ENCODE measurements at regions not wholly inside any gene's neighbourhood (a gene's known extent, or its start where the extent isn't known, plus 50 kb on each side); places are given as distances from the start of the nearest gene placed in this dataset.

DNA sequence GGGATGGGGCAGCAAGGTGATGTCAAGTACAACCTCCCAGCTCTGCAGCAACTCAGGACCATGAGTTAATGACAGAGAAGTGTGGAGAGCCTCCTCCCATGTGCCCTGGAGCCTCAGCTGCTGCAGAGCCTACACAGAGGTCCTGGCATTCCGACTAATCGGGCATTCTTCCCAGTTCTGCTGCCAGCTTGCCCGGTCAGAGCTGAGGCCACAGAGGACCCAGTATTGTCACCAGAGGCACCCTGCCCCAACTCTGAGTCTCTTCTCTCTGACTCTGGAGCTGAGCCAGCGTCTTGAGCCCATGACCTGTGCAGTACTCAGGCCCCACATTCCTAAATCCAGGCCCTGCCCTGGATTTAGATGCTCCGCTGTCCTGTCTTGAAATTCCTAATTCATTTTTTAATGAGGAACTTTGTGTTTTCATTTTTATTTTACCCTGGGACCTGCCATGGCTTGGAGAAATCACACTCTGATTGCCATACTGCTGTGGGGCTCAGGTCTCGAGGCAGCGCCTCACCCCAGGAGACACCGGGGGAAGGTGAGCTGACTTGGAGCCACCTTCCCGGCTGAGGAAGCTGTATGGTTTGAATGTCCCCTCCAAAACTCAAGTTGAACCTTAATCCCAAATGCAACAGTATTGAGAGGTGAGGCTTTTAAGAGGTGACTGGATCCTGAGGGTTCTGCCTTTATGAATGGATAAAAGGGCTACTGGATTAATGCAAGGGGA is 144.9 kb upstream of the ZNF507 start:
- FAIRE-seq (no peak), DNase-seq (ENCODE audit: insufficient read length, low spot score) (no peak)
- TF ChIP-seq, protein P1, sequence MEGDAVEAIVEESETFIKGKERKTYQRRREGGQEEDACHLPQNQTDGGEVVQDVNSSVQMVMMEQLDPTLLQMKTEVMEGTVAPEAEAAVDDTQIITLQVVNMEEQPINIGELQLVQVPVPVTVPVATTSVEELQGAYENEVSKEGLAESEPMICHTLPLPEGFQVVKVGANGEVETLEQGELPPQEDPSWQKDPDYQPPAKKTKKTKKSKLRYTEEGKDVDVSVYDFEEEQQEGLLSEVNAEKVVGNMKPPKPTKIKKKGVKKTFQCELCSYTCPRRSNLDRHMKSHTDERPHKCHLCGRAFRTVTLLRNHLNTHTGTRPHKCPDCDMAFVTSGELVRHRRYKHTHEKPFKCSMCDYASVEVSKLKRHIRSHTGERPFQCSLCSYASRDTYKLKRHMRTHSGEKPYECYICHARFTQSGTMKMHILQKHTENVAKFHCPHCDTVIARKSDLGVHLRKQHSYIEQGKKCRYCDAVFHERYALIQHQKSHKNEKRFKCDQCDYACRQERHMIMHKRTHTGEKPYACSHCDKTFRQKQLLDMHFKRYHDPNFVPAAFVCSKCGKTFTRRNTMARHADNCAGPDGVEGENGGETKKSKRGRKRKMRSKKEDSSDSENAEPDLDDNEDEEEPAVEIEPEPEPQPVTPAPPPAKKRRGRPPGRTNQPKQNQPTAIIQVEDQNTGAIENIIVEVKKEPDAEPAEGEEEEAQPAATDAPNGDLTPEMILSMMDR (IDR thresholded peaks at IDR 0.05; ENCODE audit: insufficient read depth, missing control alignments) = no peak

DNA sequence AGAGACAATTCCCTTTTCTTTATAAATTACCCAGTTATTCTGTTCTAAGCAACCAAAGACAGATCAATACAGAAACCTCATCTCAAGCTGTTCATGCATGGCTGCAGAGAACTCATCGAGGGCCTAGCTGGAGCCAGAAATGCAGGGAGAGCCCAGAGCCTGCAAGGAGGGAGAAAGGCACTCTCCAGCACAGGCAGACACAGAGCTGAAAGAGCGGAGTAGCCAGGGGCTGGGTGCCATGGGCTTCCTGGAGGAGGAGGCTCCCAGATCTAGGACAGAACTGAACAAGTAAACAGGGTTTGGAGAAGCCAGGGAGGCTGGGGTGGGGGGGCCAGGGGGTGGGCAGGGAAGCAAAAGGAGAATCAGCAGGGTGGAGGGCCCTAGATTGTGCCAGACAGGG is 144.2 kb upstream of the ZNF507 start:
- TF ChIP-seq, protein P1 (IDR thresholded peaks at IDR 0.05; ENCODE audit: insufficient read depth, missing control alignments) = no peak
- FAIRE-seq = no peak
- DNase-seq (ENCODE audit: insufficient read length, low spot score) = no peak

DNA sequence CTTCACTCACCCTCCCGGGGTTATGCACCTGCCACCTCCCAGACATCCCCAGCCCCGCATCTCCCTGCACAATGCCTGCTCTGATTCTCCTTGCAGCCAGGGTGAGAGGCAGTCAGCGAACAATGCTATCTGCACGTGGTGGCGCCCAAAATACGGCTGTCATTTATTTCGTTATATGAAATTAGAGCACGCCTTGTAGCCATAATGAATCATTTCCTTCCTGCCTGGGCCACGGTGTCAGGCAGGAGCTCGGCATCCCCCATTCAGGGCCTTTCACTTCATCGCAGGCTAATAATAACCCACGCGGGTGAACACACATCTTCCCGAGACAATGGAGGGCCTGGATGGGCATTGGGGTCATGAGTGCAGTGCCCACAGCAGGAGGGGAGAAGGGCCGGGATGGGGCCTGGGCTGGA is 143.8 kb upstream of the ZNF507 start:
- DNase-seq (ENCODE audit: insufficient read length, low spot score) = no peak
- TF ChIP-seq, protein P1 (IDR thresholded peaks at IDR 0.05; ENCODE audit: insufficient read depth, missing control alignments) = no peak
- no peak for FAIRE-seq

DNA sequence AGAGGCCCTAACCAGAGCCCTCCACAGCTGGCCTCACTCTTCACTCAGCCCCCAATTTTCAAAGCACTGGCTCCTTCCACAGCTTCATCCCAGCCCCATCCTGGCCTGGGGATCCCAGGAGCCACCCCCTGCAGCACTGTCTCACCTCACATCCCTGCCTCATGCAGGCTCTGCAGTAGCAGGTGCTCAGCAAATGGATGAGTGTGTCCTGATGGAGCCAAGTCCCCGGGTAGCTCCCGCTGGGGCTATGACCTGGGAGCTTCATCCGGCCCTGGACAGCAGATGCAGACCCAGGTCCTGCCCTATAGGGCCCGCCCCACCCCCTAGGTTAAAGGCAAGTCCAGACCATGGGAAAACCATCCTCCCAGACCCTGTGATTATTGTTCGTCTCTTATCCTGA is 143.2 kb upstream of the ZNF507 start:
- TF ChIP-seq, protein P1 (IDR thresholded peaks at IDR 0.05; ENCODE audit: insufficient read depth, missing control alignments) = no peak
- FAIRE-seq = no peak
- no peak for DNase-seq (ENCODE audit: insufficient read length, low spot score)

DNA sequence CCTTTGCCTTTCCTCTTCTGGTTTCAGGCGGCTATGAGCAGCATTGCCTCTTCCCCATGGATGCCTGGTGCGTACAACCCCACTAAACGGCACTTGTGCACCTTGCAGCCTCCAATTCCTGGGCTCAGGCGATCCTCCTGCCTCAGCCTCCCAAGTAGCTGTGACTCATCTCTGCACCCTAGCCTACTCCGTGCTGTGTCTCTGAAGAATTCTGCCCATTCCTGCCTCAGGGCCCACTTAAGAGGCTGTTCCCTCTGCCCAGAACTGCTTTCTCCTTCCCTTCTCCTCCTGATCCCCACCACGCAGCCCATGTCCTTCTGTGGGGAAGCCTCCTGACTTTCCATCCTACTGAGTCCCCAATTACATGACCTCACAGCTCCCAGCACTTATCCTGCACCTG is 142.2 kb upstream of the ZNF507 start:
- DNase-seq (ENCODE audit: insufficient read length, low spot score) (no peak), FAIRE-seq (no peak)
- TF ChIP-seq, protein P1 (IDR thresholded peaks at IDR 0.05; ENCODE audit: insufficient read depth, missing control alignments) = no peak

DNA sequence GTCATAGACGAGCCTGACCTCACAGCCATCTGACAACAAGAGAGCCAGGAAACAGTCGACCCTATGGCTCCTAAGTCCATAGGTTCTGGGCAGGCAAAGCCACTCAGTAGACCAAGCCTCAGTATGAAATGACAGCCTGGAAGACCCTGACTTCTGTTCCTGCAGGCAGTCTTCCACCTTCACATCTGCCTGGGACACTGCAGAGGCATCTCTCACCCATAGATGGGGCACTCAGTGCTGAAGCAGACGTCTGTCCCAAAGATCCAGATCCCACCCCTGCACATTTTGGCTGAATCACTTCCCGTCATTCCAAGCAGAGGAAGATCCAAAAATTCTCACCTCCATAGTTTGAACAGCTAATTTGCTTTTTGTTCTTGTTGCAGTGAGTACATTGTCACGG is 139.3 kb upstream of the ZNF507 start:
- FAIRE-seq = no peak
- no peak for DNase-seq (ENCODE audit: insufficient read length, low spot score)
- TF ChIP-seq, protein P1 (IDR thresholded peaks at IDR 0.05; ENCODE audit: insufficient read depth, missing control alignments) = no peak

DNA sequence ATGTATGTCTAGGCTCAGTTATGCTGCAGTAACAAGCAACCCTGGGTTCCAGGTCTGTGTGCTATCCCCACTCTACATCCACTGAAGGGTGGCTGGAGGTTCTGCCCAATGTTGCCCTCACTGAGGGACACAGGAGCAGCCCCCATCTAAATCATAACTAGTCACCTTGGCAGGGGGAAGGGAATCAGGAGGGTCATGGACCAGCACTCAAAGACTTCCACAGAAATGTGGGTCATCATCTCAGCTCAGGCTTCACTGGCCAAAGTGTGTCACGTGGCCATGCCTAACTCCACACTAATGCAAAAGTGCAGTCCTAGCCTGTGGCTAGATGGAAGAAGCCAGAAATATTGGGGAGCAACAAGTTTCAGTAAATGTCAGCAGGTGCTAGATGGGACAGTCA is 137.3 kb upstream of the ZNF507 start:
- TF ChIP-seq, protein P1 (IDR thresholded peaks at IDR 0.05; ENCODE audit: insufficient read depth, missing control alignments) = no peak
- DNase-seq (ENCODE audit: insufficient read length, low spot score) (no peak), FAIRE-seq (no peak)
